HEK293 (cell line): ENCODE measurements at regions not wholly inside any gene's neighbourhood (a gene's known extent, or its start where the extent isn't known, plus 50 kb on each side); places are given as distances from the start of the nearest gene placed in this dataset.

Source experiments
- TF ChIP-seq, protein P1 (sequence below): fragments of 450-650 bp; formaldehyde crosslinking; IDR thresholded peaks from 2 replicates; pipeline ENCODE4 v1.5.1; 2016; ENCODE audit warnings: missing biosample characterization, missing genetic modification characterization, borderline replicate concordance
- TF ChIP-seq, protein P2 (sequence below): fragments of 450-650 bp; formaldehyde crosslinking; IDR thresholded peaks from 2 replicates; pipeline ENCODE4 v1.5.1; 2016; ENCODE audit warnings: missing biosample characterization, missing genetic modification characterization

DNA sequence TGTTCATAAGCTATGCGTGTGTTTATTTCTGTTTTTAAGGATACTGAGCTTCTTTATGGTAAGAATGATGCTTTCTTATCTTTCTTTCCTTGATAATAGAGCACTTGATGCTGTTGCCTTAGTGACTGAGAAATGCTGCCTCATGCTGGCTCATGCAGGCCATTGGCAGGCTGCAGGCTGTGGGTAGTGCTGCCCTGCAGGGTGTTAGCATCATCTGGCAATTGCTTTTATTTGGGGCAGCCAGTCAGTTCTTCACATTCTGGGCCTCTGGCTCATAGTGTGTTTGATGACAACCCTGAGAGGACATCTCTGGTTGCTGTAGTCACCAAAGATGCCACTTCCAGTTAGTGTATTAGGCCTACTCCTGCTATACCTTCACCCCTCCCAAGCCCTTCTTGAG lies 66.2 kb upstream of the ONECUT1 start:
- TF ChIP-seq, protein P1, sequence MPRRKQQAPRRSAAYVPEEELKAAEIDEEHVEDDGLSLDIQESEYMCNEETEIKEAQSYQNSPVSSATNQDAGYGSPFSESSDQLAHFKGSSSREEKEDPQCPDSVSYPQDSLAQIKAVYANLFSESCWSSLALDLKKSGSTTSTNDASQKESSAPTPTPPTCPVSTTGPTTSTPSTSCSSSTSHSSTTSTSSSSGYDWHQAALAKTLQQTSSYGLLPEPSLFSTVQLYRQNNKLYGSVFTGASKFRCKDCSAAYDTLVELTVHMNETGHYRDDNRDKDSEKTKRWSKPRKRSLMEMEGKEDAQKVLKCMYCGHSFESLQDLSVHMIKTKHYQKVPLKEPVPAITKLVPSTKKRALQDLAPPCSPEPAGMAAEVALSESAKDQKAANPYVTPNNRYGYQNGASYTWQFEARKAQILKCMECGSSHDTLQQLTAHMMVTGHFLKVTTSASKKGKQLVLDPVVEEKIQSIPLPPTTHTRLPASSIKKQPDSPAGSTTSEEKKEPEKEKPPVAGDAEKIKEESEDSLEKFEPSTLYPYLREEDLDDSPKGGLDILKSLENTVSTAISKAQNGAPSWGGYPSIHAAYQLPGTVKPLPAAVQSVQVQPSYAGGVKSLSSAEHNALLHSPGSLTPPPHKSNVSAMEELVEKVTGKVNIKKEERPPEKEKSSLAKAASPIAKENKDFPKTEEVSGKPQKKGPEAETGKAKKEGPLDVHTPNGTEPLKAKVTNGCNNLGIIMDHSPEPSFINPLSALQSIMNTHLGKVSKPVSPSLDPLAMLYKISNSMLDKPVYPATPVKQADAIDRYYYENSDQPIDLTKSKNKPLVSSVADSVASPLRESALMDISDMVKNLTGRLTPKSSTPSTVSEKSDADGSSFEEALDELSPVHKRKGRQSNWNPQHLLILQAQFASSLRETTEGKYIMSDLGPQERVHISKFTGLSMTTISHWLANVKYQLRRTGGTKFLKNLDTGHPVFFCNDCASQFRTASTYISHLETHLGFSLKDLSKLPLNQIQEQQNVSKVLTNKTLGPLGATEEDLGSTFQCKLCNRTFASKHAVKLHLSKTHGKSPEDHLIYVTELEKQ: no peak
- TF ChIP-seq, protein P2, sequence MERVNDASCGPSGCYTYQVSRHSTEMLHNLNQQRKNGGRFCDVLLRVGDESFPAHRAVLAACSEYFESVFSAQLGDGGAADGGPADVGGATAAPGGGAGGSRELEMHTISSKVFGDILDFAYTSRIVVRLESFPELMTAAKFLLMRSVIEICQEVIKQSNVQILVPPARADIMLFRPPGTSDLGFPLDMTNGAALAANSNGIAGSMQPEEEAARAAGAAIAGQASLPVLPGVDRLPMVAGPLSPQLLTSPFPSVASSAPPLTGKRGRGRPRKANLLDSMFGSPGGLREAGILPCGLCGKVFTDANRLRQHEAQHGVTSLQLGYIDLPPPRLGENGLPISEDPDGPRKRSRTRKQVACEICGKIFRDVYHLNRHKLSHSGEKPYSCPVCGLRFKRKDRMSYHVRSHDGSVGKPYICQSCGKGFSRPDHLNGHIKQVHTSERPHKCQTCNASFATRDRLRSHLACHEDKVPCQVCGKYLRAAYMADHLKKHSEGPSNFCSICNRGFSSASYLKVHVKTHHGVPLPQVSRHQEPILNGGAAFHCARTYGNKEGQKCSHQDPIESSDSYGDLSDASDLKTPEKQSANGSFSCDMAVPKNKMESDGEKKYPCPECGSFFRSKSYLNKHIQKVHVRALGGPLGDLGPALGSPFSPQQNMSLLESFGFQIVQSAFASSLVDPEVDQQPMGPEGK (tag by site-specific recombination): no peak
